Stimulated activated naive CD8-positive, alpha-beta T cell treated with anti-CD3 and anti-CD28 coated beads, Interleukin-15, amount 100 ng/mL, for 72 hours (primary cell): ENCODE measurements at regions not wholly inside any gene's neighbourhood (a gene's known extent, or its start where the extent isn't known, plus 50 kb on each side); places are given as distances from the start of the nearest gene placed in this dataset.

Source experiments
- ATAC-seq: fragments of 150-1000 bp; cut with Tn5 transposase; 2 replicates; pipeline ENCODE4 v1.10.0; 2021; ENCODE audit warnings: mild to moderate bottlenecking, moderate library complexity
- DNase-seq, 2 donors: peaks; one replicate each; pipeline ENCODE4 v3.0.0; 2021 to 2022
- H3K27ac Mint-ChIP-seq, 2 donors: one replicate each; pipeline ENCODE4 v1.8.0; 2022; ENCODE audit warnings: mild to moderate bottlenecking in 2 of 2, mixed read lengths in 2 of 2, moderate library complexity in 2 of 2
- H3K27me3 Mint-ChIP-seq: one replicate; pipeline ENCODE4 v1.8.0; 2022; ENCODE audit warnings: mixed read lengths
- H3K4me1 Mint-ChIP-seq: one replicate; pipeline ENCODE4 v1.8.0; 2022; ENCODE audit warnings: mild to moderate bottlenecking, mixed read lengths
- H3K4me3 Mint-ChIP-seq, 2 donors: one replicate each; pipeline ENCODE4 v1.8.0; 2022; ENCODE audit warnings: mild to moderate bottlenecking in 2 of 2, mixed read lengths in 2 of 2, moderate library complexity in 1 of 2
- H3K9me3 Mint-ChIP-seq, 2 donors: one replicate each; pipeline ENCODE4 v1.8.0; 2022; ENCODE audit warnings: mixed read lengths in 2 of 2

- no peaks in the 10 kb centered on the region for H3K9me3 Mint-ChIP-seq
- no peak overlapping the region for H3K4me3 Mint-ChIP-seq
- no peak overlapping the region for H3K27ac Mint-ChIP-seq
- H3K27me3 Mint-ChIP-seq: no peaks in the 10 kb centered on the region
- DNase-seq (no peak), ATAC-seq (no peak)
- H3K4me1 Mint-ChIP-seq: peaks cover 15% of the 10 kb centered on the region
Observed at GRCh38 chr6:7047128-7047527, 60.6 kb upstream of the RREB1 start.

GRCh38 chr6:7047966-7048365 is 59.8 kb upstream of the RREB1 start:
- H3K4me3 Mint-ChIP-seq: no peak overlapping the region
- ATAC-seq (no peak), DNase-seq (no peak)
- peaks cover 12% of the 10 kb centered on the region for H3K4me1 Mint-ChIP-seq
- no peaks in the 10 kb centered on the region for H3K9me3 Mint-ChIP-seq
- H3K27ac Mint-ChIP-seq: no peak overlapping the region
- peaks cover 4% of the 10 kb centered on the region for H3K27me3 Mint-ChIP-seq

- H3K27me3 Mint-ChIP-seq: peaks cover 9% of the 10 kb centered on the region
- no peak for ATAC-seq
- H3K4me1 Mint-ChIP-seq: peaks cover 15% of the 10 kb centered on the region
- no peak for DNase-seq
- no peak overlapping the region for H3K27ac Mint-ChIP-seq
- no peak overlapping the region for H3K4me3 Mint-ChIP-seq
- no peaks in the 10 kb centered on the region for H3K9me3 Mint-ChIP-seq
Observed at GRCh38 chr6:7048894-7049293, 58.9 kb upstream of the RREB1 start.

- peaks cover 9% of the 10 kb centered on the region for H3K27me3 Mint-ChIP-seq
Observed at GRCh38 chr6:7050004-7050403, 57.8 kb upstream of the RREB1 start.

DNA sequence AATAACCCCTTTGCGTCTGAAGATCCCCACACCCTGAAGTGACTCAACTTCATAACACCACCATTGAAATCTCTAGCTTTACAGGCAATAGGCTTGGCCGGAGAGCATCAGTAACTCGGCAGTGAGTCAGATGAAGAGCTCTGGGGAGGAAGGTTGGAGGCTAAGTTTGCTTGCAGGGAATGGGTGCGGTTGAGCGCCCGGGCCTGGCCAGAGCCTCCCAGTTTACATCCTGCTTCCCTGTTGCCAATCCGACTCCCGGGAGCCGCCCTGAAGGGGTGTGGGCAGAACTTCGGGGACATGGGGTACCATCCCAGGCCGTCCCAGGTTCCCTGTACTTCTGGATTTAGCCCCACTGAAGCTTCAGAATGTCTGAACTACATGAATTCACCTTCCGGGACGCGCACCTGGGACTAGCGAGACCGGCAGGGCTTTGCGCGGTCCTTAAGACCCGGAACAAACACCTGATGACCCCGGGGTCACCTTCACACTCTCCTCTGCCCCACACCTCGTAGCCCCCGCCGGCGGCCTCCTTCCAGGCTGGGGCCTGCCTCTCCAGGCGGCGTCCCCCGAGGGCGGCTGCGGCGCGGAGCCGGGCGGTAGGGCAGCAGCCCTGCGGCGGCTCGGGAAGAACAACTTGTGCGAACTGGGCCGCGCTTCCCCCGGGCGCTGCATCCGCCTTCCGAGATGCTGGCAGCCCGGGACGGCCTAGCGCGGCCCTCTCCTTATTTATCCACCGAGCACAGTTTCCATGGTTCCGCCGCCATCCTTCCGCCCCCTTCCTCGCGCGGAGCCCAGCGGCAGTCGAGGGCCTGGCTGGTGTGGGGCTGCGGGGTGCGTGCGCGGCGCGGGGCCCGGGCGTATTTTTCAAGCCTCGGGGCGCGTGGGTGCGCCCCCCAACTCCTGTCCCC is 56.6 kb upstream of the RREB1 start:
- H3K27me3 Mint-ChIP-seq: peaks cover 9% of the 10 kb centered on the region
- peak overlapping the region; percentile 15 to 85 for H3K4me3 Mint-ChIP-seq
- no peak overlapping the region for H3K27ac Mint-ChIP-seq
- no peaks in the 10 kb centered on the region for H3K9me3 Mint-ChIP-seq
- ATAC-seq: peak; percentile 71
- peaks cover 16% of the 10 kb centered on the region for H3K4me1 Mint-ChIP-seq
- DNase-seq: peak in 1 of 2 donors; percentile 32

More at GRCh38 chr6:7050004-7050403, 57.8 kb upstream of the RREB1 start:
- H3K4me3 Mint-ChIP-seq: peak overlapping the region in 1 of 2 donors; percentile 11
- ATAC-seq (no peak), DNase-seq (no peak)
- peaks cover 15% of the 10 kb centered on the region for H3K4me1 Mint-ChIP-seq
- H3K9me3 Mint-ChIP-seq: no peaks in the 10 kb centered on the region
- H3K27ac Mint-ChIP-seq: no peak overlapping the region

- H3K27ac Mint-ChIP-seq: no peak overlapping the region
- DNase-seq: peak; percentile 51 to 61
- peaks cover 9% of the 10 kb centered on the region for H3K27me3 Mint-ChIP-seq
- peak overlapping the region; percentile 55 to 85 for H3K4me3 Mint-ChIP-seq
- H3K9me3 Mint-ChIP-seq: no peaks in the 10 kb centered on the region
- H3K4me1 Mint-ChIP-seq: peaks cover 24% of the 10 kb centered on the region
- ATAC-seq: peak; percentile 88
Observed at GRCh38 chr6:7051780-7052442, 55.9 kb upstream of the RREB1 start.

GRCh38 chr6:7052443-7053011 is 55.2 kb upstream of the RREB1 start:
- H3K27me3 Mint-ChIP-seq: peaks cover 9% of the 10 kb centered on the region
- H3K4me3 Mint-ChIP-seq: peak overlapping the region; percentile 19 to 85
- H3K9me3 Mint-ChIP-seq: no peaks in the 10 kb centered on the region
- H3K27ac Mint-ChIP-seq: no peak overlapping the region
- ATAC-seq (peak; percentile 22), DNase-seq (no peak)
- H3K4me1 Mint-ChIP-seq: peaks cover 29% of the 10 kb centered on the region

DNA sequence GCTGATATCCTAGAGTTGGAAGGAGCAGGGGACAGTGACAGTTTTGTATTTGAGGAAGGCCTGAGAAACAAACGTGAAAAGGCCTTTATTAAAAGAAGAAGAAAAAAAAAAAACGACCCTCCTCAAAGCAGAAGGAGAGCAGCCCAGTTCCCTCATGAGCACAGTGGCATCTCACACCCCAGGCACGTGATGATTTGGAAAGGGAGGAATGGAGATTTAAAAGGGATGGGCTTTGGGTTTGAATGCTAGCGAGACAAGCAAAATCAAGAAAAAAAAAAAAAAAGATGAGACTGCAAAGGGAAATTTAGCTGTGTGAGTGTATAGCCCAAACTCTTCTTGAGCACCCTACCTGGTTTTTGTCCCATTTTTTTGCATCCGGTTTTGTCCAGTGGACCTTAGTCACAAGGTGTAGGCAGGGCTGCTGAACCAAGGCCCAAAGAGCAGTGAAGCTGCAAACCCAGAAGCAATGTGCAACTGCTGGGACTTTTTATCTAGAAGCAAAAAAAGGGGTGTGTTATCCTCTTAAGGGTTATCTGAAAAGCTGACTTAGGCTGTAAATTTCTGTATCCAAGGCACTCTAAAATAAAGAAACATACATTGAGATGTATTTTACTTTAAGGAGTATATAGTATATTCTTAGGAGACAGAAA is 54.5 kb upstream of the RREB1 start:
- Mint-ChIP-seq H3K4me3 (peak overlapping the region; percentile 19 to 85), H3K4me1 (peaks cover 29% of the 10 kb centered on the region), H3K27ac (no peak overlapping the region), H3K9me3 (no peaks in the 10 kb centered on the region), H3K27me3 (peaks cover 9% of the 10 kb centered on the region)
- no peak for DNase-seq
- ATAC-seq: no peak
